ENCODE measurements at regions not wholly inside any gene's neighbourhood (a gene's known extent, or its start where the extent isn't known, plus 50 kb on each side); places are given as distances from the start of the nearest gene placed in this dataset.
"Not testable (repeated sequence)": the region's sequence is repeated elsewhere in the genome, so short reads cannot be mapped to it uniquely, and the experiment has no call there.

DNA sequence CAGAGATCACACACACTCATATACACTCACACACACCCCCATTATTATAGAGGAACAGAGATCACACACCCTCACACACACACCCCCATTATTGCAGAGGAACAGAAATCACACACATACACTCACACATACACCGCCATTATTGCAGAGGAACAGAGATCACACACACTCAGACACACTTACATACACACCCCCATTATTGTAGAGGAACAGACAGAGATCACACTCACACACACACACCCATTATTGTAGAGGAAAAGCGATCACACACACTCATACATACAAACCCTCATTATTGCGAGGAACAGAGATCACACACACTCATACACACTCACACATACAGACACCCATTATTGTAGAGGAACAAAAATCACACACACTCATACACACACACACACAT lies 239.0 kb downstream of the BUB3 start:
- Histone ChIP-seq H3K4me1 (no peaks in the 10 kb centered on the region), H3K36me3 (no peaks in the 10 kb centered on the region), H3K27ac (no peak overlapping the region), H3K27me3 (no peaks in the 10 kb centered on the region), H3K9me3 (no peaks in the 10 kb centered on the region), H3K4me3 (no peak overlapping the region)
- FAIRE-seq, result no peak
- TF ChIP-seq, protein P1, sequence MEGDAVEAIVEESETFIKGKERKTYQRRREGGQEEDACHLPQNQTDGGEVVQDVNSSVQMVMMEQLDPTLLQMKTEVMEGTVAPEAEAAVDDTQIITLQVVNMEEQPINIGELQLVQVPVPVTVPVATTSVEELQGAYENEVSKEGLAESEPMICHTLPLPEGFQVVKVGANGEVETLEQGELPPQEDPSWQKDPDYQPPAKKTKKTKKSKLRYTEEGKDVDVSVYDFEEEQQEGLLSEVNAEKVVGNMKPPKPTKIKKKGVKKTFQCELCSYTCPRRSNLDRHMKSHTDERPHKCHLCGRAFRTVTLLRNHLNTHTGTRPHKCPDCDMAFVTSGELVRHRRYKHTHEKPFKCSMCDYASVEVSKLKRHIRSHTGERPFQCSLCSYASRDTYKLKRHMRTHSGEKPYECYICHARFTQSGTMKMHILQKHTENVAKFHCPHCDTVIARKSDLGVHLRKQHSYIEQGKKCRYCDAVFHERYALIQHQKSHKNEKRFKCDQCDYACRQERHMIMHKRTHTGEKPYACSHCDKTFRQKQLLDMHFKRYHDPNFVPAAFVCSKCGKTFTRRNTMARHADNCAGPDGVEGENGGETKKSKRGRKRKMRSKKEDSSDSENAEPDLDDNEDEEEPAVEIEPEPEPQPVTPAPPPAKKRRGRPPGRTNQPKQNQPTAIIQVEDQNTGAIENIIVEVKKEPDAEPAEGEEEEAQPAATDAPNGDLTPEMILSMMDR (IDR thresholded peaks at IDR 0.05), result no peak
- 82 to 96% methylated on average over 3 of the region's 3 CpGs for WGBS, 2 donors
- ATAC-seq, result no peak
- DNase-seq, result no peak
- intact Hi-C loops (cut with DNase I), result no loop called here

DNA sequence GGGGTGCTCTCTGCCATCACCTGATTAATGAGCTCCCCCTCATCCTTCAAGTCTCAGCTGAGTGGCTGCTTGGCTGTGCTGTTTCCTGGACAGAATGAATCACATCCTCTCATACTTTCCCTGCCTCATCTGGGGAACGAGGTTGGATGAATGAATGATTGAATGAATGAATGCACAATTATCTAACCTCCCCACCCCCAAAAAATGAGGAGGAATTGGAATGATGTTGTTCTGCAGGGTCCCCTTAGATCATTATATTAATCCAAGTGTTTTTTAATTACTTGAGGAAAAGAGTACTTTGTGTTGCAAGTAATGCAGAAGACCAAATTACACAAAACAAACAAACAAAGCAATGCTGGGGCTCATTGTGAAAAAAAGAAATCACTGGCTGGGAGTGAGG lies 240.2 kb downstream of the BUB3 start:
- ATAC-seq, result no peak
- H3K4me1 ChIP-seq, result no peaks in the 10 kb centered on the region
- no peak for FAIRE-seq
- no peaks in the 10 kb centered on the region for H3K9me3 ChIP-seq
- WGBS, 2 donors, result 44 to 50% methylated on average over 1 of the region's 1 CpG
- no peaks in the 10 kb centered on the region for H3K27me3 ChIP-seq
- no peaks in the 10 kb centered on the region for H3K36me3 ChIP-seq
- TF ChIP-seq, protein P1 (IDR thresholded peaks at IDR 0.05), result no peak
- no peak overlapping the region for H3K27ac ChIP-seq
- no peak overlapping the region for H3K4me3 ChIP-seq
- intact Hi-C loops (cut with DNase I), result no loop called here
- no peak for DNase-seq

DNA sequence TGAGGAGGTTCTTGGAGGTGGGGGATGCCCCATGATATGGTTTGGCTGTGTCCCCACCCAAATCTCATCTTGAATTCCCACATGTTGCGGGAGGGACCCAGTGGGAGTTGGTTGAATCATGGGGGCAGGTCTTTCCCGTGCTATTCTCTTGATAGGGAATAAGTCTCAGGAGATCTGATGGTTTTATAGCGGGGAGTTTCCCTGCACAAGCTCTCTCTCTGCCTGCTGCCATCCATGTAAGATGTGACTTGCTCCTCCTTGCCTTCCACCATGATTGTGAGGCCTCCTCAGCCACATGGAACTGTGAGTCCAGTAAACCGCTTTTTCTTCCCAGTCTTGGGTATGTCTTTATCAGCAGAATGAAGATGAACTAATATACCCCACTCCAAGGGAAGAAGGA lies 241.0 kb downstream of the BUB3 start:
- ATAC-seq; H3K27ac ChIP-seq; intact Hi-C loops (cut with DNase I); H3K27me3 ChIP-seq; H3K4me3 ChIP-seq; DNase-seq; FAIRE-seq; H3K9me3 ChIP-seq; H3K36me3 ChIP-seq; H3K4me1 ChIP-seq: not testable (repeated sequence)
- WGBS, 2 donors, result 85 to 94% methylated on average over 4 of the region's 4 CpGs

DNA sequence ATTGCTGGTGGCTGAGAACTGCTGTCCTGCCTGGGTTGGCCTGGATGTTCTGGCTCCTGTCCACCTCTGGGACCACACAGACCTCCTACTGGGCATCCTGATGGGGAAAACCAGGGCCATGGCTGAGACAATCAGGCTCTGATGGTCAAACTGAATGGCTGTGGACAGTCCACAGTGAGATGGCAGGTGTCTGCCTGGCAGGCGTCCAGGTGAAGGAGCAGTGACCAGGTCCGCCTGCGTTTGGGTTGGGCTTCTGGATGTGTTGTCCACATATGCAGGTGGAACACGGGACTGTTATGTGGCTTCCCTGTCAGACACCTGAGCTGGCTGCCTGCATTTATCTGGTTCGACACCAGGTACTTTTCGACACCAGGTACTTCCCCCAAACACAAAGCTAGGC lies 241.7 kb downstream of the BUB3 start:
- DNase-seq, result no peak
- FAIRE-seq, result no peak
- TF ChIP-seq, protein P1 (IDR thresholded peaks at IDR 0.05), result no peak
- no peak for ATAC-seq
- 68 to 75% methylated on average over 6 of the region's 6 CpGs for WGBS, 2 donors
- intact Hi-C loops (cut with DNase I), result no loop called here
- Histone ChIP-seq H3K36me3 (no peaks in the 10 kb centered on the region), H3K27ac (no peak overlapping the region), H3K9me3 (no peaks in the 10 kb centered on the region), H3K27me3 (no peaks in the 10 kb centered on the region), H3K4me1 (no peaks in the 10 kb centered on the region), H3K4me3 (no peak overlapping the region)

DNA sequence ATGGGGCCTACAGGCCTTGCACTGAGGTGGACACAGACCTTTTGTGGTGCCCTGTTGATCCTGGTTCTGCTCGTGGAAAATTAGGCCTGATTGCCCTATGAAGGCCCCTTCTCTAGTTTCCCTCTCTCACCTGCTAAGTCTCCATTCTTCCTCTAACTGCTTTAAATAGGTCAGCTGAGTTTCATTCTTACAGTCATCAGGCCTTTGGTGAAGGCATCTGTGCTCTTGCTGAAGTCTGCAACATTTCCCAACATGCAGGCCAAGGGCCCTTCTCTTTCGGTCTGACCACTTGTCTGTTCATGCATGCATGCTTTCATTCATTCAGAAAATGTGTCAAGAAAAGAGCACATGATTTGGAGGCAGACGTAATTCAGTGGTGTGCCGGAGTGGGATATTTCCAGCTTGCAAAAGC lies 244.0 kb downstream of the BUB3 start:
- WGBS, 2 donors, result 77 to 81% methylated on average over 4 of the region's 4 CpGs
- intact Hi-C loops (cut with DNase I), result no loop called here
- no peak for FAIRE-seq

More for the DNA sequence above, 244.0 kb downstream of the BUB3 start:
- Histone ChIP-seq H3K4me3 (no peak overlapping the region), H3K36me3 (no peaks in the 10 kb centered on the region), H3K9me3 (no peaks in the 10 kb centered on the region), H3K27ac (no peak overlapping the region), H3K27me3 (no peaks in the 10 kb centered on the region), H3K4me1 (no peaks in the 10 kb centered on the region)
- ATAC-seq (no peak), DNase-seq (no peak)
- TF ChIP-seq, protein P1 (IDR thresholded peaks at IDR 0.05), result no peak

Data from pancreas (tissue), 10 donors.